OCI-LY7 (cell line): ENCODE measurements at regions not wholly inside any gene's neighbourhood (a gene's known extent, or its start where the extent isn't known, plus 50 kb on each side); places are given as distances from the start of the nearest gene placed in this dataset.

ENCODE experiments used
- BruUV-seq: library from RNA; stranded (reverse); fragments of 400-500 nt; replicated peaks from 2 replicates; lab custom pipeline; 2021; lab: Mats Ljungman, UMichigan
- CTCF ChIA-PET: fragments of 300-600 bp; sonication (Branson Sonifier 250); formaldehyde crosslinking; loops from one replicate; lab custom pipeline; 2022; ENCODE audit warnings: antibody characterized with exemption; ENCODE audit not compliant: unreplicated experiment; lab: Charles Lee
- POLR2A ChIA-PET: fragments of 300-600 bp; sonication (Branson Sonifier 250); formaldehyde crosslinking; loops from one replicate; lab custom pipeline; 2022; ENCODE audit warnings: antibody characterized with exemption; lab: Charles Lee
- DNase-seq: peaks from one replicate; pipeline ENCODE4 v3.0.0-alpha.2; 2015; ENCODE audit warnings: low spot score
- H2AFZ ChIP-seq: fragments of 200-600 bp; sonication (generic), shearing (Covaris generic); 2 replicates; pipeline ENCODE4 v1.6.1; 2014; ENCODE audit warnings: mild to moderate bottlenecking, antibody characterized with exemption, low read length, moderate library complexity
- H3K27ac ChIP-seq: fragments of 200-600 bp; sonication (generic); 2 replicates; pipeline ENCODE4 v1.5.1; 2014; ENCODE audit warnings: mixed run types, low read depth, mild to moderate bottlenecking, moderate library complexity, low read length, inconsistent platforms; ENCODE audit not compliant: poor library complexity, severe bottlenecking
- H3K36me3 ChIP-seq: fragments of 200-600 bp; sonication (generic); 2 replicates; pipeline ENCODE4 v1.6.1; 2014; ENCODE audit warnings: mild to moderate bottlenecking, antibody characterized with exemption, low read length, moderate library complexity, mixed read lengths; ENCODE audit not compliant: insufficient read depth
- H3K4me1 ChIP-seq: fragments of 200-600 bp; sonication (generic); 2 replicates; pipeline ENCODE4 v1.5.1; 2014; ENCODE audit warnings: mild to moderate bottlenecking, low read length; ENCODE audit not compliant: insufficient read depth, poor library complexity, severe bottlenecking
- H3K4me2 ChIP-seq: fragments of 200-600 bp; sonication (generic); 2 replicates; pipeline ENCODE4 v1.6.1; 2014; ENCODE audit warnings: mild to moderate bottlenecking, low read length
- H3K4me3 ChIP-seq: fragments of 200-600 bp; sonication (generic); 2 replicates; pipeline ENCODE4 v1.5.1; 2014; ENCODE audit warnings: mild to moderate bottlenecking, low read depth, low read length; ENCODE audit not compliant: poor library complexity, severe bottlenecking
- H3K79me2 ChIP-seq: fragments of 200-600 bp; sonication (generic); 2 replicates; pipeline ENCODE4 v1.6.1; 2016; ENCODE audit warnings: low read depth, mild to moderate bottlenecking, low read length, moderate library complexity, mixed read lengths; ENCODE audit not compliant: insufficient read depth
- H3K9me2 ChIP-seq: fragments of 200-600 bp; sonication (generic); 2 replicates; pipeline ENCODE4 v1.6.1; 2016; ENCODE audit warnings: mild to moderate bottlenecking, low read length, mixed read lengths; ENCODE audit not compliant: insufficient read depth
- H3K9me3 ChIP-seq: fragments of 200-600 bp; sonication (generic); 2 replicates; pipeline ENCODE4 v1.6.1; 2014; ENCODE audit warnings: mild to moderate bottlenecking, mixed run types, low read length, mixed read lengths
- H4K20me1 ChIP-seq: fragments of 200-600 bp; sonication (generic); 2 replicates; pipeline ENCODE4 v1.6.1; 2014; ENCODE audit warnings: mild to moderate bottlenecking, antibody characterized with exemption, low read length, moderate library complexity, mixed read lengths; ENCODE audit not compliant: insufficient read depth
- CTCF ChIP-seq: fragments of 200-600 bp; sonication (generic); conservative IDR thresholded peaks from 2 replicates; pipeline ENCODE4 v1.5.1; 2014; ENCODE audit warnings: mild to moderate bottlenecking, antibody characterized with exemption, low read length, moderate library complexity, mixed read lengths
- EZH2phosphoT487 ChIP-seq: fragments of 200-600 bp; sonication (generic); IDR thresholded peaks from 2 replicates; pipeline ENCODE4 v1.6.1; 2018; ENCODE audit warnings: low read depth, borderline replicate concordance, mild to moderate bottlenecking, mixed run types, antibody characterized with exemption, low read length, moderate library complexity, mixed read lengths
- intact Hi-C: fragments of 100-400 bp; cut with micrococcal nuclease; formaldehyde crosslinking; loops from one replicate; pipeline ENCODE4 v1.10.0; 2022; ENCODE audit not compliant: unreplicated experiment

GRCh38 chr2:120421126-120421829 lies 75.3 kb downstream of the INHBB start:
- POLR2A ChIA-PET = no interaction called here
- H3K9me2 ChIP-seq = no peaks in the 10 kb centered on the region
- H2AFZ ChIP-seq = no peak overlapping the region

GRCh38 chr2:120421830-120422175 lies 75.9 kb downstream of the INHBB start:
- Histone ChIP-seq H3K27ac (no peak overlapping the region), H3K9me3 (no peaks in the 10 kb centered on the region), H3K9me2 (no peaks in the 10 kb centered on the region), H3K4me2 (no peak overlapping the region), H3K4me1 (no peaks in the 10 kb centered on the region), H3K79me2 (no peaks in the 10 kb centered on the region), H2AFZ (no peak overlapping the region), H3K36me3 (no peaks in the 10 kb centered on the region), H3K4me3 (no peak overlapping the region), H4K20me1 (no peaks in the 10 kb centered on the region)
- TF ChIP-seq EZH2phosphoT487 (no peak), CTCF (no peak)
- ChIA-PET POLR2A (no interaction called here), CTCF (no interaction called here)
- DNase-seq = no peak
- intact Hi-C loops = no loop called here
- no TSS peak for BruUV-seq

More at GRCh38 chr2:120421126-120421829, 75.3 kb downstream of the INHBB start:
- no TSS peak for BruUV-seq
- TF ChIP-seq EZH2phosphoT487 = no peak
- TF ChIP-seq CTCF = no peak
- Histone ChIP-seq H3K4me2 (no peak overlapping the region), H3K9me3 (no peaks in the 10 kb centered on the region), H3K4me1 (no peaks in the 10 kb centered on the region), H3K36me3 (no peaks in the 10 kb centered on the region), H4K20me1 (no peaks in the 10 kb centered on the region), H3K79me2 (no peaks in the 10 kb centered on the region), H3K4me3 (no peak overlapping the region), H3K27ac (no peak overlapping the region)
- intact Hi-C loops = no loop called here
- DNase-seq = no peak
- CTCF ChIA-PET = no interaction called here

GRCh38 chr2:120422465-120423160 lies 76.7 kb downstream of the INHBB start:
- BruUV-seq = no TSS peak
- Histone ChIP-seq H3K9me3 (no peaks in the 10 kb centered on the region), H3K36me3 (no peaks in the 10 kb centered on the region), H3K27ac (no peak overlapping the region), H3K4me1 (no peaks in the 10 kb centered on the region), H4K20me1 (no peaks in the 10 kb centered on the region), H3K4me3 (no peak overlapping the region), H3K9me2 (no peaks in the 10 kb centered on the region), H3K79me2 (no peaks in the 10 kb centered on the region), H2AFZ (no peak overlapping the region), H3K4me2 (no peak overlapping the region)
- TF ChIP-seq EZH2phosphoT487 (no peak), CTCF (no peak)
- intact Hi-C loops = no loop called here
- no peak for DNase-seq
- ChIA-PET POLR2A (no interaction called here), CTCF (no interaction called here)
